NCI-H146 (cell line): ENCODE measurements at regions not wholly inside any gene's neighbourhood (a gene's known extent, or its start where the extent isn't known, plus 50 kb on each side); places are given as distances from the start of the nearest gene placed in this dataset.
"Not testable (repeated sequence)": the region's sequence is repeated elsewhere in the genome, so short reads cannot be mapped to it uniquely, and the experiment has no call there.

ENCODE experiments used
- DNase-seq: peaks from one replicate; lab custom pipeline; 2025; lab: John Stamatoyannopoulos, UW

DNA sequence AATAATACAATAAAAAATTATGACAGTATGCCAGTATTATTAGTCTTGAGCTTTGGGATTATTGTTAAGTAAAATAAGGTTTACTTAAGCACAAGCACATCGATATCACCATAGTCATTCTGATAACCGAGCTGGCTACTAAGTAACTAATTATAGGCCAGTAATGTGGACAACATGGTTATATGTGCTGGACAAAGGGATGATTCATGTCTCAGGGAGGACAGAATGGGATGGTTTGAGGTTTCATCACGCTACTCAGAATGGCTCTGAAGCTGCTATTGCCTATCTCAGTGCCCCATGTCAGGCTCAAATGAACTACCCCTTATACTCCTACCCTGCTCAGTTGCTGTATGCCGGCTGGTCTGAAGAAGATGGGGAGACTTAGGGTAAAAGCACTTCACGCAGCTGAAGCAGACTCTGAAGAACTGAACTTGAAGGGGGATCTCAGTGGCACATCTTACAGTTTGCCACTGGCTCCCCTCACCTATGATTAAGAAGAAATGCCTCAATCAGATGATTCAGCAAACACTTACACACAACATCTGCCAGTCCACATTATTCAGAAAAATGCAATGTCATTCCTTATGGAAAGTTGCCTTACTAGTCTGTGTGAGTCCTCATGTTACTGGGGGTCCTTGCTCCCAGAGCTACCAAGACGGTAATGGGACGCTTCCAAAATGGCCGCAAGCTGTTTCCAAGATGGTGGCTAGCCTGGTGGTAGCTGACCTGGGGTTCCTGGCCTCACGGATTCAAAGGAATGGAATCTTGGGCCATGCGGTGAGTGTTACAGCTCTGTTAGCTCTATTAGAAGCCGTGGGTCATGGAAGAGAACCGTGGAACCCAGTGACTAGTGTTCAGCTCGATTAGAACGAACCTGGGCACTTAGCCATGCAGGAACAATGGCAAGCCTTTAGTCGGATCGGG is 1098.6 kb downstream of the TAF11L14 start:
- peak; percentile 23 for DNase-seq

DNA sequence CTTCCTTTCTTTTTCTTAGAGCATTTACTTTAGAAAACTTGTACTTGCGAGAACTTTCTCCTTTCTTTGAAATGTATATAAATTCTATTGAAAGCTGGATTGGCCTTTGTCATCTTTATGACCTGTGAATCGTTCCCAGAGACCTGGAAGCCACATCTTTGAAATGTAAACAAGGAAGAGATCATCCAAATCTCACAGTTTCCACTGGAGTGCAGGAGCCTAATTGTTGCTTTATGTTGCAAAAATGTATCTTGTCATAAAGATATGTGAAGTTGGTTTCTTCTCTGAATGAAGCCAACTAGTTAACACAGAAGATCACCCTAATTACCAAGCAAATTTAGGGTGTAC is 1101.8 kb downstream of the TAF11L14 start:
- DNase-seq = no peak

DNA sequence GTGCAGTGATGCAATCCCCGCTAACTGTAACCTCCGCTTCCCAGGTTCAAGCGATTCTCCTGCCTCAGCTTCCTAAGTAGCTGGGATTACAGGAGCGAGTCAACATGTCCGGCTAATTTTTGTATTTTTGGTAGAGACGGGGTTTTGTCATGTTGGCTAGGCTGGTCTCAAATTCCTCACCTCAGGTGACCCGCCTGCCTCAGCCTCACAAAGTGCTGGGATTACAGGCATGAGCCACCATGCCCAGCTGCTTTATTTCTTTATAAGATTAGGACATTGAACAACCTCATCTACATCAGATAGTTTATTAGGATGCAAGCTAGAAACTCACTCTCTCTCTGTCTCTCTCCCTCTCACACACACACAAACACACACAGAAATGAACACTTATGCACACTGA is 1102.5 kb downstream of the TAF11L14 start:
- DNase-seq = not testable (repeated sequence)

DNA sequence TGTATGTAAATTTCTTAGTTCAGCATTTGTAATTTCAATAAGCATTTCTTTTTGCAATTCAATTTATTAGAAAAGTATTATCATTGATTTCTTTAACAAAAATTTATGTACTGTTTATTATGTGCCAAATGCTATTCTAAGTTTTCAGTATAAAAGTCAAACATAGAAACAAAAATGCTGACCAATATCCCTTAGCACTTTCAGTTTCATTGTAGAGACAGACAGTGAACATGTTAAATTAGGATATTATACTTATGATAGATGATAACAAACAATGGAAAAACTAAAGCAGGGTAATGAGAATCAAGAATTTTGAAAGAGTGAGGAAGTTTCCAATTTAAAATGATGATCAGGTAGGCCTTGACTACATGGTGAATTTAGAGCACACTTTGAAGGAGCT is 1106.0 kb downstream of the TAF11L14 start:
- DNase-seq = no peak

DNA sequence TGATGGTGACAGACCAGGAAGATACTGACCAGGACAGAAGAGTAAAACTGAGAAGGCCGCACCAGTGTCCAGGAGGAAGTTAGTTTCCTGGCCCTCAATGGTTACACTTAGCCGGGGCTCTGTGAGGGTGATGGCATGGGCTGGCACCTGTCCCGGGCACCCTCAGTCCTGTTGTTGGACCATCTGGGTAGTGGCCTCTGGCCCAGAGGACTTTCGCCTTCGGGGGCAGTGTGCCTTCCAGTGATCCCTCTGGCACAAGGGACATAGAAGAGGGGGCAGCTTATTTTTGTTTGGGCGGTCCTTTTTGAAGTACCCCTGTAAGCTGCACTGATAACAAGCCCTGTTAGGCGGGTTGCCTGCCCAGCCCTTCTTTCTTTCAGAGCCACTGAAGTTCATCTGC is 1108.6 kb downstream of the TAF11L14 start:
- DNase-seq = no peak

DNA sequence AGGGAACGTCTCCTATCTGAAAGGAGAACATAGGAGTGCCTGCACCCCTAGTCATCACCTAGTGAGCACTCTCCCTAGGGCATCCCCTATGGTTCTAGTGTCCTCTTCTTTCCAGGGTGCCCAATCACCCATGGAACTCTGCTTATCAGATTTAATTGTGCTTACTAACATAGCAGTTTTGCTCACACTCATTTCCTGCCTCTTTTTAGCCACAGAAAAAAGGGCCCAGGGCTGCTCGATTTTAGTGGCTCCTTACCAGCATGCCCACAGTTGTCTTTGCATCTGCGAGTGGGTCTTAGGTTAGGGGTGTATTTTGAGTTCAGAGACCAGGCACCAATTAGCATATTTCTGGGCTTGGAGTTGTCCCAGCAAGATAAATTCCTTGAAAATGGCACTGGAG is 1110.2 kb downstream of the TAF11L14 start:
- DNase-seq = no peak

DNA sequence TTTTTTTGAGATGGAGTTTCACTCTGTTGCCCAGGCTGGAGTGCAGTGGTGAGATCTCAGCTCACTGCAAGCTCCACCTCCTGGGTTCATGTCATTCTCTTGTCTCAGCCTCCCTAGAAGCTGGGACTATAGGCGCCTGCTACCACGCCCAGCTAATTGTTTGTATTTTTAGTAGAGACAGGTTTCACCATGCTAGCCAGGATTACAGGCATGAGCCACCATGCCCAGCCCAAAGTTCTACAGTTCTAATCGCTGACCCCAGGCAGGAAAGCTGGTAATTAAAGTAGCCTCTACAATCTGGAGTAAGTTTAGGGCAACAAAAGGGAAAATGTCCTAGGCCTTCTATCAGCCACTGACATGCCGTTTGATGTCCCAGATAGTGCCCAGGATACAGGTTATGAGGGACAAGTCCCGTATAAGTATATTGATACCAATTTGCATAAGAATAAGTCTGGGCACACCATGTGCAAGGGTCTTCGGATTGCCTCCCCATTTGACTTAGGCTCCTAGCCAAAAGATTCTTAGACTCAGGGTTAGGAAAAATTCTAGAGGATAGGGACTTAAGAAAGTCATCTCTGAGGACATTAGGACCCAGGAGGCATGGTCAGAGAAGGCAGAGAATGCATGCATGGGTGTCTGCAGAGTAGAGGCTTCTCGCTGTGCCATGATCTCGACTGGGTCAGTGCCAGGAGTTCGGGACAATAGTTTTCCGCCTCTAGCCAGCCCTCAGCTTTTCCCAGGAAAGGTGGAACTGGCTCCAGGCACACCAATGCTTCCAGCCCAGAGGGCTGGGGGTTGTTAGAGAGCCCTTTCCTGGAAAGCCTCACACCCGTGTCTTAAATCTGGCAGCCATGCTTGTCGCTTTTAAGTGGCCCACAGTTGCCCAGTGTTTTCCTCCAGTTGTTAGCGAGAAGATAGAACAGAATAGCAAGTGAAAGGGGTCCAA is 1111.1 kb downstream of the TAF11L14 start:
- peak; percentile 27 for DNase-seq

DNA sequence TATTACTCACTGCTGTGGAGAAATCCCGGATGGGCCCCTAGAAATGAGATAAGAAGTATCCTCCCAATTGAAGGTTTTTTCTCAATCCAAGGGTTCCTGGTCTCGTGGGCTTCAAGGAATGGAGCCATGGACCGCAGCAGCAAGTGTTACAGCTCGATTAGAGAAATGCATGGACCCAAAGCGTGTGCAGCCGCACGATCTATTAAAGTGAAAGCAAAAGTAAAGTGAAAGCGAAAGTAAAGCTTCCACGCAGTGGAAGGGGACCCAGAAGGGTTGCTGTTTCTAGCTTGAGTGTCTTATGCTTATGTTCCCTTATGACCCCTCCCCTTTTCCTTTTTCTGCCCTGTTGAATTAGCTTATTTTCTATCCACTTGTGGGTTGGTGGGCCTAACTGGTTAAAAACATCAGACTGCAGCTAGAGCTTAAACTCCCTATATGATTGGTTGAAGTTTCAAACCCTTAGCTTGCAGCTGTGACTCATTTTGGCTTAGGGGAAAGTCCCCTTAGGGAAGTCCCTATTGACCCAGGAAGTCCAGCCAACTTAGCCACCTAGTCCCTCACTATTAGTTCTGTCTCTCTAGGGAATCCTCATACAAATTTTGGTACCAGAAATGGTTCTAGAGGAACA is 1111.8 kb downstream of the TAF11L14 start:
- peak; percentile 16 for DNase-seq

DNA sequence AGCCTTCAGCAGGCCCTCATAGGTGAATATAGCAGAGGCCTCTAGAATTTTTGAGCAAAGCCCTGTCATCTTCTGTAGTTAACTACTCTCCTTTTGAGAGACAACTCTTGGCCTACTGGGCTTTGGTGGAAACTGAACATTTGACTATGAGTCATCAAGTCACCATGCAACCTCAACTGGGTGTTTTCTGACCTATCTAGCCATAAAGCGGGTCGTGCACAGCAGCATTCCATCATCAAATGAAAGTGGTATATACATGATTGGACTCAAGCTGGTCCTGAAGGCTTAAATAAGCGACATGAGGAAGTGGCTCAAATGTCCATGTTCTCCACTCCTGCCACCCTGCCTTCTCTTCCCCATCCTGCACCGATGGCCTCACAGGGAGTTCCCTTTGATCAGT is 1115.5 kb downstream of the TAF11L14 start:
- DNase-seq = no peak

DNA sequence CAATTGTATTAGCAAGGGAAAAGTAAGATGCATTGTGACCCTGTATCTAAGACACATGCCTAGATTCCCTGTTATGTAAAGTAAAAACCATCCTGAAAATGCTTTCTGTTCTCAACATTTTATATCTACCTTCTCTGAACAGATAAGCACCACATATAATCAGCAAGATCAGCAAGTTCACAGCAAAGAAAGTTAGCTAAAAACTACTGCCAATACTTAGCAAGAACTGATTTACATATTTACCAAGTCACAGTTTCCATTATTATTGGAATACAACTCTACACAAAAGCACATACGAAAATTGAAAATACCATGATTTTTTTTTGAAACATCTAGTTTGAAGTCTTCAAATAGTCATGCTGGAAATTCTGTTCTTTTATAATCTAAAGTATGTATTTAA is 1118.1 kb downstream of the TAF11L14 start:
- DNase-seq = no peak

DNA sequence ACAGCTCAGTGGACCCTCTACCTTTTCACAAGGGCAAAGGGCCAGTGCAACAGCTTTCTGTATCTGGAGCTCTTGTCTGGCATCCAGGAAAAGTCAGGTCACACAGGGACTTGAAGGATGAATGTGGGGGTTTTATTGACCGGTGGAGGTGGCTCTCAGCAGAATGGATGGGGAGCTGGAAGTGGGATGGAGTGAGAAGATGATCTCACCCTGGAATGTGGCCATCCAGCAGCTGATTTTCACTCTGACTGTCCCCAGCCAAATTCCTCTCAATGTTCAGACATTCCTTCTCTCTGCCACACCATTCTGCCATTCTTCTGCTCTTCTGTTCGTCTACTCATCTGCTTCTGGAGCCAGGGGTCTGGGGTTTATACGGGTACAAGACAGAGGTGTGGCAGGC is 1119.9 kb downstream of the TAF11L14 start:
- DNase-seq = no peak

DNA sequence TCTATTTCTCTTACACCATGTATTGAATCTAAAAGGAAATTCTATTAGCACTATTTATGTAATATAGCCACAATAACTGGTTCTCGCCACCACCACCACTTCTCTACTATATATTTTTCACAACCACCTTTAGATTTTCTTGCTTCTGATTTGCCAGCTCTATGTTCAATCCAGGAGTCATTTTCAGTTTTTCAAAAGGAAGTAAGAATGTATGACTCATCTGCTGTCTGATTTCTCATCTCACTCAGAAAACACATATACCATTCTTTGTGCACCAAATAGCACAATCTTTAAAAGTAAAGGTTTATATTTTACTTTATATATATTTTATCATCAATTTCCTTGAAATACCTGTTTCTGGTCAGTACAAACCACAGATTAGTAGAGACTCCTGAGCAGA is 1127.5 kb downstream of the TAF11L14 start:
- no peak for DNase-seq

DNA sequence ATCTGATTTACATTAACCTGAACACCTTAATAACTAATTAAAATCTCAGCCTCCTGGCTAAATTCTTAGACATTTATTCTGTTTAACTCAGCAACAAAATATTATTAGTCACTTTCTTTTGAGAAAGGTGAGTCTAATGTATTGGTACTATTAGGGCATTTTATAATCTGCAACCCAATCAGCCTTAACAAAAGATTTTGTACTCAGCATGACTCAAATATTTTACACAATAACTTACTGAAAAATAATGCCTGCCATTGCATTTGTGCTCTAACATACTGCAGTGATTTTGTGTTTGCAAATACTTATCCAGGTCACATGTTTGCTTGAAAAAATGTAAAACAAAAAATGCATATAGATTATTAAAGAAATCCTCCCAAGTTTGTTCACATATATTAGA is 1129.9 kb downstream of the TAF11L14 start:
- no peak for DNase-seq

DNA sequence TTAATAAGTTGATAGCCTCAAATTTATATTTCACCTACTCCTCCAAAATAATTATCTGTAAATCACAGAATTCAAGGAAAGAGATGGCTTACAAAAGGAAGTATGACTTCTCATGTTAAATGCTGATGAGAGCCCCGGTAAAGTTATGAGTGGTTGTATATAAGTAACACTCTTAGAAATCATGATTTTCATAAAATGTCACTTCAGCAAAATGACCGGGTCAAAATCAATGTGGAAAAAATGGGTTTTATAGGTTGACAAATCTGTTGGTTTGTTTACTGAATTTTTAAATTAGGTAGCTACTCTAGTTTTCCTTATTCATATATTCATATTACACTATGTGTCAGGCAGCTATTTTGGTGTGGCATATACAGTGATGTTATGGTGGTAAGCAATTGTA is 1131.0 kb downstream of the TAF11L14 start:
- no peak for DNase-seq

DNA sequence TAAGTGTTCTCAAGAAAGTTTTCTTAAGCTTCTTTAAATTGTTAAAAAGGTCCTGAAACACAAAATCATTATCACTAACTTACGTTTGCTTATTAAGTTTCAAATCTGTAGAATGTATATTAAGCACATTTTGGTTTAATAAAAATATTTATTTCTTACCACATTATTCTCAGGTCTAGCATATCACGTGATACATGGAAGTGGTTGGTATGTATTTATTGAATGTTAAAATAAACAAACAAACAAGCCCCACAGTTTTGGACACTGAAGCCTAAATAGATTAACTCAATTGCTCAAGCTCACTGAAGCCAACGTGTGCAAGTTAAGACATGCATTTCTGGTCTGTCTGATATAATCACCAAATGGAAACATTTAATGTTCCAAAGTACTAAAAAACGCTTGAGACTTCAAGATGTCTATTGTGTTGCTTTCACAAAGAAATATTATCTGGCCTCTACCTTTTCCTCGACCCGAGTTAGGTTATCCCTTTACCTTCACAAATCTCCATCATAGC is 1136.9 kb downstream of the TAF11L14 start:
- DNase-seq = no peak

DNA sequence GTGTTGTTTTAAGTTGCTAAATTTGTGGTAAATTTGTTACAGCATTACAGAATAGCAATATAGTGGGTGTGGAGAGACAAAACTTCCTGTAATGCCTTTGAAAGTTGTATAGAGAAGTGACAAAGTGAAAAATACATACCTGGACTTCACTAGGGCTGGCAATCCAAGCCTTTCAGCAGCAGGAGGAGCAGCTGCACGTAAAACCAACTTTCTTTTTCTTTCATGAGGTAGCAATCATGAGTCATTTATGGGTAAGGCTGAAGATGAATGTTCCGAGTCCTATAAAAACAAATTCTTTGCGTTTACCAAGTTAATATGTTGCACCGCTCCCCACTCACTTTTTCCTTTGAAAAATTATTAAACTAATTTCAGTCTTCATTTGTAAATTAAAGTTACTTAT is 1138.2 kb downstream of the TAF11L14 start:
- DNase-seq = no peak

DNA sequence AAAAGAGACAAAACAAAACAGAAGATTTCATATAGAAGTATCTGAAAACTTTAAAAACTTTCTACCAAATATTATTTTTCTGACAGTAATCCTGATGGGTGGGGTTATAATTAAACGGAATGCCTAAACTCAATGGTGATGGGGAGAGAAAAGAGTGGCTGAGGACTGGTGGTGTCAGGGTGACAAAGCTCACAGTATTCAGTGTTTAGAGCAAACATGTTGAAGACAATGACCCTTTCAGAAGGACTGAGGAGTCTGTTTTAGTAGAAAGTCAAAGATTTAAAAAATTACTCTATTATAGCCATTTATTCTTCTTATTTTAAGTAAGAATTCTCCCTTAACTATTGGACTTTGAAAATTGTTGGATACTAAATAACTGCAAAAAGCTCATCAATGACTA is 1144.0 kb downstream of the TAF11L14 start:
- no peak for DNase-seq

DNA sequence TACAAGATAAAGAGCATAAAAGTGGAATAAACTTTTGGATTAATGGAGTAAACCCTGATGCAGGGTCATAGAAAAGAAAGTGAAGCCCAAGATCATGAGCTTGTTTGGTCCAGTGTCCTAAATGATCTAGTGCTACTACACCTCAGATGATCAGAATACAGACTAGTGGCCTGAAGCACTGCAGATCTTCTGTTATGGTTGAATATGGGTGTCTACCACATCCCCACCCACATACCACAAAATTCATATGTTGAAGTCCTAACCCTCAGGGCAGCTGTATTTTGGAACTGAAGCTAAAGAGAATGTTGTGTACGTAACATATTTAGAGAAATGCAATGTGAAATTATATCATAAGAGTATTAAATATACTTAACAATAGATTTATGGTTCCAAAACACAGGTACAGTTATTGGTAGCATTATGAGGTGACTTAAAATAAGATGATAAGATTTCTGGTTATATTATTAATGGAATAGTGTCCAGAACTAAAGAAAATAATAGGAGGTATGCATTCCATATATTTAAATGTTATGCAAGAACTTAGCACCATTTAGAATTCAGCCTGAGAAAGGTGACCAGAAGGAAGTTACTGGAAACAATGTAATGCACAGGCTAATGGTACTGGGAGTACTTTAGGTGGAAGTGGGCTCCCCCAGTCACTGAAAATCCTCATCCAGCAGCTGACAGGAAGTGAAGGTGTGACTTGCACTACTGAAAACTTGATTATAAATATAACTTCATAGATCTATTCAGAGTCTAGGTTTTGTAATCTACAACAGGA is 1155.1 kb downstream of the TAF11L14 start:
- DNase-seq = no peak

DNA sequence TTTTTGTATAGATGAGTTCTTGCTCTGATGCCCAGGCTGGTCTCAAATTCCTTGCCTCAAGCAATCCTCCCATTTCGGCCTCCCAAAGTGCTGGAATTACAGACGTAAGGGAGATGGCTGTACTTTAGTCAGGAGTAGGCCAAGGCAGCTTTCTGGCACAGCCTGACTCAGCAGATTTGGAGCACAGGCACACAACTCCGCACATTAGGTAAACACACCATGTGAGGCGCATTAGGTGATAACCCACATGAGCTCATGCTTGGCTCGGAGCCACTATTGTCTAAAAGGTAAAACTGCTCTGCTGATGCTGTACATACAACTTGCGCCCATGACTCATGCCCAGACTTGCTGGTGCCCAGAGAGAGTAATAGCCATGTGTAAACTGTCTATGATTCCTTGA is 1157.9 kb downstream of the TAF11L14 start:
- peak; percentile 26 for DNase-seq

DNA sequence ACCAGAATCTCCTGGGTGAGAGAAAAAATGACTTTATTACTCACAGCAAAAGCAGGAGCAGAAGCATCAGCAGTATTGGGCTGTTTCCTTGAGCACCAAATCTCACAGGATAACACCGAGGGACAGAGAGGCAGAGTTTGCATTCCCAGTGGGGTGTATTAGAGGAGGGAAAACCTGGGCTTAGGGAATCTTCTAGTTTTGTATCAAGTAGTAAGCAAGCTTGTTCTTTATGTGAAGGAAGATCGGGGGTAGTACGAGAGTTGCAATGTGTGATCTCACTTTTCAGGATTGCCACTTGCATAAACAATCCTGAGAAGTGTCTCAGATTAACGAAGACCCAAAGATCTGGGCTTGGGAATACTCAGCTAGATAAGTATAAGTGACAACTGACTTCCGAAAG is 1163.0 kb downstream of the TAF11L14 start:
- DNase-seq = no peak

DNA sequence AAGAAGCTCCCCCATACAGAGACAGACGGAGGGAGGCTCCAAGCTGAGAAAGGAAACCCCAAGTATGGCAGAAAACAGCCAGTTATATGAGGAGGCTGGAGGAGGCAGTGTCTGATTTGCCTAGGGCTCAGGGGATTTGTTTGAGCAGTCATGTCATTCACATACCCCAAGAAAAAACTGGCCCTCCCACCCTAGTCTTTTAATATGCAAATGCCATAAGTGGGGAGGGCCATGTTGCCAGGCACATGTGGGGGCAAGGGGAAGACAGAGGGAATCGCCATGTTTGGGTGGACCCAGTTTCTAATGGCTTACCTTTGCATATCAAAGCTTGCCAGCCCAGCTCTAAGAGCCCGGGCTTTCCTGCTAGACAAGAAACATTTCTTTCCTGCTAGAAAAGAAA is 1163.8 kb downstream of the TAF11L14 start:
- DNase-seq = no peak
